ENCODE measurements at regions not wholly inside any gene's neighbourhood (a gene's known extent, or its start where the extent isn't known, plus 50 kb on each side); places are given as distances from the start of the nearest gene placed in this dataset.

DNA sequence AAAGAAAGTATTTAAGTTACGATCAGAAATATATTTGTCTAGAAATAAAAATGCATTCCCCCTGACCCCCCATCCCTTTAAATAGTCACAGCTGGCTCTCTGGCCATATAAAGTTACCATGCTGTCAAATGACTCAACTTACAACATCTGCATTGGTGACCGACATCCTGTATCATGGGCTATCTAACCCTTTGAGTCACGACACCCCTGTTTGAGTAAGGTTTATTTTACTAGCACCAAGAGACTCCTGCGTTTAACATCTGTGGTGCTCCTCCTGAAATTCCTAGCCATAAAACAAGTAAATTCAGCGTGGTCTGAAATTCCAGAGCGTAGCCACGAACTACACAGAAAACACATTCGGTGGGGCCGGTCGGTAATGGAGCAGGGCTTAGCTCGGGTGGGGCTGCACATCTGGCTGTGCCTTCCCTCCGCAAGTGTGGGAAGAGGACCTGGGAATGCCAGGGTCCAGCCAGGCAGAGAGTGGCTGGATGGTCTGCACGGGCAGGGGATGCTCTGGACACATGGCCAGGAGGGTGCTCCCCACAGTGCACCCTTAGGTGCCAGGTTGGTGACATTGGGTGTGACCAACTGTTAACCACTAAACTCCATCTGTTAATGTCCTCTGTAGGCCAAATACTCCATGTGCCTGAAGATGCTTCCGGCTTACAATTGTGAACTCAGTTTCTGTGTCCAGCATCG is 53.0 kb upstream of the CLDN14 start:
- peaks cover 0 to 12% of the 10 kb centered on the region in 2 donors for H3K4me1 ChIP-seq (replicated peaks in 1 of 2)
- no peak overlapping the region for H3K27ac ChIP-seq
- WGBS, 10 experiments: 19 to 93% (median 86%) methylated on average over 2 to 10 of the region's 15 CpGs; no CpG with 5 or more reads in 1 of the 10 experiments
- in situ Hi-C loops (cut with MboI; ENCODE audit: low pct_unique_long_range_greater_than_20kb in 2 of 9, low sequenced_read_pairs in 9 of 9, unreplicated experiment in 9 of 9): no loop called here
- no peak for ATAC-seq (replicated peaks in 6 of 8)
- no peak overlapping the region for H3K4me3 ChIP-seq

DNA sequence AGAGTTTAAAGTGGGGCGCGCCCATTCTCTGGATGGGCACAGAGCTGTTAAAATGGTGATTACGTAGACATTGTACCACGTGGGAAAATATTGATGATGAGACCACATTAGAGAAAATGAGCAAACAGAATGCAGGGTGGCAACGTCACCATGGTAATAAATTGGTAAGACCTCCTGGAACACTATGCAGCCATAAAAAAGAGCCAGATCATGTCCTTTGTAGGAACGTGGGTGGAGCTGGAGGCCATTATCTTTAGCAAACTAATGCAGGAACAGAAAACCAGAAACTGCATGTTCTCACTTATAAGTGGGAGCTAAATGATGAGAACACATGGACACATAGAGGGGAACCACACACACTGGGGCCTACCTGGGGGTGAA is 53.5 kb upstream of the CLDN14 start:
- no peak overlapping the region for H3K27ac ChIP-seq
- no peak overlapping the region for H3K4me3 ChIP-seq
- WGBS, 10 experiments: 17 to 100% (median 74%) methylated on average over 1 to 6 of the region's 6 CpGs; no CpG with 5 or more reads in 2 of the 10 experiments
- in situ Hi-C loops (cut with MboI; ENCODE audit: low pct_unique_long_range_greater_than_20kb in 2 of 9, low sequenced_read_pairs in 9 of 9, unreplicated experiment in 9 of 9): no loop called here
- no peak for ATAC-seq (replicated peaks in 6 of 8)
- peaks cover 0 to 12% of the 10 kb centered on the region in 2 donors for H3K4me1 ChIP-seq (replicated peaks in 1 of 2)

DNA sequence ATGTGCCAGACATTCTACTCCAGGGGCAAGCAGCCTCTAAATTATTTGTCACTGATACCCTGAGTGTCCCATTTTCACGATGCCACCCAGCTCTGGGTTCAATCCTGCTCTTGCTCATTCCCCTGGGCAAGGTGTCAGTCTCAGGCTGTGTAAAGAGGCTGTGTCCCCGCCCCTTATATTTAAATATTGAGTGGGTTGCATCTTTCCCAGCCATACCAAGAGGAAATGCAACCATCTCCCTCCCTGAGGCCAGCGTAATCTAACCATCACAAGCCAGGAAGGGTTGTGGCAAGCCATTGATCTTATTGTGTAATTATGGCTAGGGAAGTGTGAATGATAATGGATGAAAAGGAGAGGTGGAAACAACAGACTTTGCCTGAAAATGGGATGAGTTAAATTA is 54.7 kb upstream of the CLDN14 start:
- in situ Hi-C loops (cut with MboI; ENCODE audit: low pct_unique_long_range_greater_than_20kb in 2 of 9, low sequenced_read_pairs in 9 of 9, unreplicated experiment in 9 of 9): no loop called here
- no peak overlapping the region for H3K27ac ChIP-seq
- peak in 3 of 8 experiments; percentile 33 to 61 (median 55) for ATAC-seq (replicated peaks in 6 of 8)
- WGBS, 10 experiments: 0 to 83% (median 25%) methylated on average over 1 to 3 of the region's 3 CpGs; no CpG with 5 or more reads in 3 of the 10 experiments
- no peak overlapping the region for H3K4me3 ChIP-seq
- H3K4me1 ChIP-seq (replicated peaks in 1 of 2): peaks cover 0 to 12% of the 10 kb centered on the region in 2 donors

DNA sequence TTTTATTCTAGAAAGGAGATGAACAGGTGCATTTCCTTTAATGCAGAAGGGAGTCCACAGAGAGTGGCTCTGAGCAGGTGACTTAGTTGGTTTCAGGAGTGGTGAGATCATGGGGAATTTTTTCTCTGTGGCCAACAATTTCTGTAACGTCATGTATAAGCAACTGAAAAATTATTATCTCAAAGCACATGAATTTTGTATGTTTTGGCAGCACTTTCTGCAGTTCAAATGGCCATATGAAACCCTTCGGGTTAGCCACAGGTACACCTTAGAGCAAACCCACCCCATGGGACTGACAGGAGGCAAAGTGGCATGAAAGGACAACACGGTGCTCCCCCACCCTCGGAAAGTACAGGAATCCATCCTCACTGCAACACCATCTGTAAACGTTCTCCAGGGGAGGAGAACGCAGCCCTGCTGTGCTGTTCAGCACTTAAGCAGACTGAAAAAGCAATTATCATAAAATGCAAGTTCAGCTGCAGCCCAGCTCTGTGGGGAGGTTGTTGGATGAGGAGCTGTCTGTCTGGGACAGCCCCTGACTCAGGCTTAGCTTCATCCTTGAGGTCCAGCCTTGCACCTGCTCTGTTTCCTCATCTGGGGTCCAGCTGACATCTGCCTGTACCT is 55.8 kb upstream of the CLDN14 start:
- in situ Hi-C loops (cut with MboI; ENCODE audit: low pct_unique_long_range_greater_than_20kb in 2 of 9, low sequenced_read_pairs in 9 of 9, unreplicated experiment in 9 of 9): no loop called here
- Histone ChIP-seq H3K27ac (no peak overlapping the region), H3K4me3 (no peak overlapping the region), H3K4me1 (replicated peaks in 1 of 2) (peaks cover 0 to 12% of the 10 kb centered on the region in 2 donors)
- 0 to 83% (median 21%) methylated on average over 1 to 5 of the region's 6 CpGs; no CpG with 5 or more reads in 2 of the 10 experiments for WGBS, 10 experiments
- peak in 6 of 8 experiments; percentile 59 to 81 (median 76) for ATAC-seq (replicated peaks in 6 of 8)

DNA sequence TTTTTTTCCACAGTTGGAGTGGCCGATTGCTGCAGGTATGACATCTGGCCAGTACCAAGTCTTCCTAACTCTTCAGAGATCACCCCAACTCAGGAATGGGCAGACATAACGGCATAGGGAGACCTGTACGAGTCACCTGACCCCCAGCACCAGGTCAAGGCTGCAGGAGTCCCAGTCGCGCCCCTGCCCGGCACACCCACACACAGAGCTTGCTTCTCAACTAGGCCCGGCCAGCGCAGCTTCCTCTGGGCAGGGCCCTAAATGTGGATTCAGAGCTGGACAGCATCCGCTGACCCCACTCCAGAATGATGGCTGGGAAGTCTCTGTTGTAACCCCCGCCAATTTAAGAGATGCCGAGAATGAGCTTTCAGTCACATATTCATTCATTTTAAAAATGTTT is 58.8 kb upstream of the CLDN14 start:
- Histone ChIP-seq H3K4me1 (replicated peaks in 1 of 2) (peaks cover 4 to 20% of the 10 kb centered on the region in 2 donors), H3K4me3 (no peak overlapping the region), H3K27ac (no peak overlapping the region)
- in situ Hi-C loops (cut with MboI; ENCODE audit: low pct_unique_long_range_greater_than_20kb in 2 of 9, low sequenced_read_pairs in 9 of 9, unreplicated experiment in 9 of 9): no loop called here
- no peak for ATAC-seq (replicated peaks in 6 of 8)
- WGBS, 10 experiments: 80 to 100% (median 88%) methylated on average over 1 to 8 of the region's 11 CpGs; no CpG with 5 or more reads in 4 of the 10 experiments

DNA sequence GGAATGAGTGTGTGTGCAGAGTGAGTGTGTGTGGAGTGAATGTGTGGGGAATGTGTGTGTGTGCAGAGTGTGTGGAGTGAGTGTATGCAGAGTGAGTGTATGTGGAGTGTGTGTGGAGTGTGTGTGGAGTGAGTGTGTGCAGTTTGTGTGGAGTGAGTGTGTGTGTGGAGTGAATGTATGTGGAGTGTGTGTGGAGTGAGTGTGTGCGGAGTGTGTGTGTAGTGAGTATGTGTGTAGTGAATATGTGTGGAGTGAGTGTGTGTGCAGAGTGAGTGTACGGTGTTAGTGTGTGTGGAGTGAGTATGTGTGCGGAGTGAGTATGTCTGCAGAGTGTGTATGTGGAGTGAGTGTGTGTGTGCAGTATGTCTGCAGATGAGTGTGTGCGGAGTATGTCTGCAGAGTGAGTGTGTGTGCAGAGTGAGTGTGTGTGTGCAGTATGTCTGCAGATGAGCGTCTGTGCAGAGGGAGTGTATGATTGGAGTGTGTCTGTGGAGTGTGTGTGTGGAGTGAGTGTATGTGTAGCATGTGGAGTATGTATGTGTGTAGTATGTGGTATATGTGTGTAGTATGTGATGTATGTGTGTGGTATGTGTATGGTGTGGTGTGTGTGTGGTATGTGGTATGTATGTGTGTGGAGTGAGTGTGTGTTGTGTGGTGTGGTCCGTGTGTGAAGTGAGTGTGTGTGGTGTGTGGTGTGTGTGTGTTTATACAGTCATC is 59.7 kb upstream of the CLDN14 start:
- no peak overlapping the region for H3K4me3 ChIP-seq
- ATAC-seq (replicated peaks in 6 of 8): no peak
- in situ Hi-C loops (cut with MboI; ENCODE audit: low pct_unique_long_range_greater_than_20kb in 2 of 9, low sequenced_read_pairs in 9 of 9, unreplicated experiment in 9 of 9): no loop called here
- peaks cover 4 to 22% of the 10 kb centered on the region in 2 donors for H3K4me1 ChIP-seq (replicated peaks in 1 of 2)
- WGBS, 10 experiments: 40 to 100% (median 77%) methylated on average over 1 to 5 of the region's 6 CpGs; no CpG with 5 or more reads in 2 of the 10 experiments
- no peak overlapping the region for H3K27ac ChIP-seq

DNA sequence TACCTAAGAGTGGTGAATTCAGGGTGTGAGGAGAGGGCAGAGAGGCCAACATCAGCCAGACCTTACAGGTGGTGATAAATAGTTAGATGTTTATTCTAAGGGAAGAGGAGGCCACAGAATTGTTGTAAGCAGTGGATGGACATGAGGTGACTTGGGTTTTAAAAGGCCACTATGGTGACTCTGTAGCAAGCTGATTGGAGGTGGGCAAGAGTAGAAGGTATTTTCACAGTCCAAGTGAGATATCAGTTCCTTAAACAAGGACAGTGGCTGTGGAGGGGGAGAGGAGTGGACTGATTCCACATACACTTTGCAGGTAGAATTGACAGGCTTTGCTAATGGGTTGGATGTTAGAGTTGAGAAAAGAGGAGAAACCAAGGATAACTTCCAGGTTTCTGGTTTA is 60.8 kb upstream of the CLDN14 start:
- no peak overlapping the region for H3K4me3 ChIP-seq
- in situ Hi-C loops (cut with MboI; ENCODE audit: low pct_unique_long_range_greater_than_20kb in 2 of 9, low sequenced_read_pairs in 9 of 9, unreplicated experiment in 9 of 9): no loop called here
- H3K4me1 ChIP-seq (replicated peaks in 1 of 2): peaks cover 4 to 22% of the 10 kb centered on the region in 2 donors
- no peak for ATAC-seq (replicated peaks in 6 of 8)
- no peak overlapping the region for H3K27ac ChIP-seq

DNA sequence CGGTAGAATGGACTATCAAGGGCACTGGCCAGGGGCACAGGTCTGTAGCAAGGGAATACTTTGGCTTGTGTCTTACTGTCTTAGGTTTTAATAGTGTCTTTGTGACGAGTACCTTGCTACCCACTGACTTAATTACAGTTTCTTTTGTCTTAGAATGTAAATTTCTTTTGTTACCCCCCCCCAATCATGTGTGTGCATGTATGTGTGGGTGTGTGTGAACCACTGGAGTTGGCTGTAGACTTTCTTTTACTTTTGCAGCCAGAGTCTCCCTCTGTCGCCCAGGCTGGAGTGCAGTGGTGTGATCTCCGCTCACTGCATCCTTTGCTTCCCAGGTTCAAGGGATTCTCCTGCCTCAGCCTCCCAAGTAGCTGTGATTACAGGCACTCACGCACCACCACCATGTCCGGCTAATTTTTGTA is 61.8 kb upstream of the CLDN14 start:
- no peak overlapping the region for H3K4me3 ChIP-seq
- no peak for ATAC-seq (replicated peaks in 6 of 8)
- H3K27ac ChIP-seq: no peak overlapping the region
- H3K4me1 ChIP-seq (replicated peaks in 1 of 2): peaks cover 4 to 17% of the 10 kb centered on the region in 2 donors
- WGBS, 10 experiments: 35 to 100% (median 87%) methylated on average over 1 to 6 of the region's 6 CpGs; no CpG with 5 or more reads in 1 of the 10 experiments
- in situ Hi-C loops (cut with MboI; ENCODE audit: low pct_unique_long_range_greater_than_20kb in 2 of 9, low sequenced_read_pairs in 9 of 9, unreplicated experiment in 9 of 9): no loop called here

DNA sequence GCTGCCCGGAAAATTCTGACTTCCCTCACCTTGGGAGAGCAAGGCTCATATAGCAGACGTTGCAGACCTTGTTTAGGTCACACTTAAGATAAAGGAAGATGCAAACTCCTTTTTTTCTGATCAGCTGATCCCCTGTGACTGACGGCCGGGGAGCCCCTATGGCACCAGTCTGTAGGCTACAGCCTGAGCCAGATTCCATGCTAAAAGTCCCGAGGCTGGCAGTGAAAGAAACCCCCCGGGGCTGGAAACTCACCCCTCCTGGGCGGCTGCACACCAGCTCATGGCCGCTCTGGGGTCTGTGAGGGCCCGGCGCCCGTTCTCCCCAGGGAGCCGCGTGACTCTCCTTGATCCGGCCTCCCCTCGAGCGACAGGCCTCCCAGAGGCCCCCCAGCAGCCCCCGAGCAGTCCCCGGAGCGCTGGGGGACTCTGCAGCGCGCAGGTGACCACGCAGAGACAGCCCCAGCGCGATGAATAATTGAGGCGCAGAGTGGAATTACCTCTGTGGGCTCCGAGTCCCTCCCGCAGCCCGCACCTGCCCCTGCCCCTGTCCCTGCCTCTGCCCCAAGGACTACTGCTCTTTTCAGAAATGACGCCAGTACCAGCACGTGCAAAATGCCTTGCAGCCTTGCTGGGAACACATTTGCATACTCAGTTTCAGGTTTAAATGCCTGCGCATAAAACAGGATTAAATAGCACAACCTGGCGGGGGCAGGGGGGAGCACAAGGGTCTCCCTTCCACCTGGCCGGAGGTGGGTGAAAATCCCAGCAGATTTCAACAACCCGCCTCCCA is 62.6 kb upstream of the CLDN14 start:
- 0 to 60% (median 19%) methylated on average over 1 to 4 of the region's 34 CpGs; no CpG with 5 or more reads in 4 of the 10 experiments for WGBS, 10 experiments
- peak; percentile 48 to 92 (median 86) for ATAC-seq (replicated peaks in 6 of 8)
- no peak overlapping the region for H3K27ac ChIP-seq
- peaks cover 4 to 17% of the 10 kb centered on the region in 2 donors for H3K4me1 ChIP-seq (replicated peaks in 1 of 2)
- H3K4me3 ChIP-seq: no peak overlapping the region
- in situ Hi-C loops (cut with MboI; ENCODE audit: low pct_unique_long_range_greater_than_20kb in 2 of 9, low sequenced_read_pairs in 9 of 9, unreplicated experiment in 9 of 9): no loop called here

DNA sequence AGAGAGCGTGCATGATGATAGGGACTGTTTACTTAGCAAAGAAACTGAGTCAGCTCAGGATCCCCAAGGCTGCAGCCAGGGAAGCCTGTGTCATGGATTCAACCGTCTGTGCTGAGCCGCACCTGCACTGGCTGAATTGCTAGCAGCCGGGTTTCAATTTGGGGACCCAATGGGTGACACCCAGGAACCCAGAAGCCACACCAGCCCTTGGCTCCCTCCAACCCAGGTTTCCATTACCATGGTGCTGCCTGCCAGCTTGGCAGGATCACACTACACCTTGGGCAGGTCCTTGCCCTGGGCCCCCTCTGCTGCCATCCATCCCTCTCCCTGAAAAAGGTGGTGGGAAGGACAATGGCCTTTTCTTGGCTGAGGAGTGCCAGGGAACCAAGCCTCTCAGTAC is 64.0 kb upstream of the CLDN14 start:
- in situ Hi-C loops (cut with MboI; ENCODE audit: low pct_unique_long_range_greater_than_20kb in 2 of 9, low sequenced_read_pairs in 9 of 9, unreplicated experiment in 9 of 9): no loop called here
- Histone ChIP-seq H3K4me1 (replicated peaks in 1 of 2) (peaks cover 4 to 17% of the 10 kb centered on the region in 2 donors), H3K27ac (no peak overlapping the region), H3K4me3 (no peak overlapping the region)
- no peak for ATAC-seq (replicated peaks in 6 of 8)
- WGBS, 10 experiments: 60 to 100% (median 91%) methylated on average over 1 to 4 of the region's 4 CpGs; no CpG with 5 or more reads in 2 of the 10 experiments

DNA sequence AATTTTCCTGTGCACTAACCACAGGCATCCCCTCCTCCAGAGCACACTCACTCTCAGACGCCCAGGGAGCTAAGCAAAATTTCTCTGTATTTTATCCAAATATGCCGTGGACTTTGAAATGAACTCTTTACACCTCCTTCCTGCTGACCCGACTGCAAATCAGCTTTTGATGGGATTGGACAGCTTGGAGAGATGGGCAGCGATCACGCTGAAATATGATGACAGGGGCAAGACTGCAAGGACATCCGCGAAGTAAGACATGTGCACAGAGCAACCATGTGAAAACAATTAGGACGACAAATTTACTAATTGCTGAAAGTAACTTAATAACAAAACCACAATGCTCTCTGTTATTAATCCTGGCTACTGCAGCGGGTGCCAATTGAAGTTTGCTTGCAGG is 64.6 kb upstream of the CLDN14 start:
- ATAC-seq (replicated peaks in 6 of 8): peak in 2 of 8 experiments; percentile 28 to 36
- 0 to 92% (median 44%) methylated on average over 2 to 6 of the region's 9 CpGs for WGBS, 10 experiments

DNA sequence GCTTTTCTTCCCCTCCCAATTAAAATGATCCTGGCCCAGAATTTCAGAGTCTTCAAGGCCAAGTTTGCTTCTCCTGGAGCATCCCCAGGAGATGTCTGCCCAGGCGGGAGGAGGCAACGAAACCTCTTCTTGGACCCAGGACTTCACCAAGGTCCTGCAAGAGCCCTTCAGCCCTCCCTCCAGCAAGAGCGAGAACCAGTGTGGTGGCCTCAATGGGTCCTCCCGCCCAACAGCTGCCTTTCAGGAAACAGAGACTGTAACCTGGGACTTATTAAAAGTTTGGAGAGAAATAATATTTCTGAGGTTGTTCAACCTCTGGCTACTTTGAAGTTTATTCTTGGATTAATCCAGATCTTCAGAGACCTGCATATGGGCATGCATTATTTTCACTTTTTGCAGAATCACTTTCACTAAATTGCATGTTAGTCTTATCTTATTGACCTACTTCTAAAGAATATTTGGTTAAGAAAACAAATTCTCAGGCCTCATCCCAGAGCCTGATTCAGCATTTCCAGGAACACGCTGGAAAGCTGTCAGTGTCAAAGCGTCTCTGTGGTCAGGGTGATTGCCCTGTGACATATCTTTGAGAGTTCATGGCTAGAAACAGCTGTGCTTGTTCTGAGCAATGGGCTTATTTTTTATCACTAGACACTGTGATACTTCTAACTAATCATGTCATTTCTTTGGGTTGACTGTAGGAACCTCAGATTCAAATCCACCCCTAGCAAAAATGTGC is 66.0 kb upstream of the CLDN14 start:
- 12 to 100% (median 83%) methylated on average over 1 to 5 of the region's 6 CpGs; no CpG with 5 or more reads in 2 of the 10 experiments for WGBS, 10 experiments
- in situ Hi-C loops (cut with MboI; ENCODE audit: low pct_unique_long_range_greater_than_20kb in 2 of 9, low sequenced_read_pairs in 9 of 9, unreplicated experiment in 9 of 9): no loop called here
- no peak overlapping the region for H3K4me3 ChIP-seq
- no peak overlapping the region for H3K27ac ChIP-seq
- H3K4me1 ChIP-seq (replicated peaks in 1 of 2): peaks cover 4 to 20% of the 10 kb centered on the region in 2 donors
- peak in 1 of 8 experiments; percentile 17 for ATAC-seq (replicated peaks in 6 of 8)

More for the DNA sequence above, 64.6 kb upstream of the CLDN14 start:
- in situ Hi-C loops (cut with MboI; ENCODE audit: low pct_unique_long_range_greater_than_20kb in 2 of 9, low sequenced_read_pairs in 9 of 9, unreplicated experiment in 9 of 9): no loop called here
- Histone ChIP-seq H3K27ac (no peak overlapping the region), H3K4me3 (no peak overlapping the region), H3K4me1 (replicated peaks in 1 of 2) (peaks cover 4 to 17% of the 10 kb centered on the region in 2 donors)
